HG02973 (cell line): ENCODE measurements at regions not wholly inside any gene's neighbourhood (a gene's known extent, or its start where the extent isn't known, plus 50 kb on each side); places are given as distances from the start of the nearest gene placed in this dataset.
"Not testable (repeated sequence)": the region's sequence is repeated elsewhere in the genome, so short reads cannot be mapped to it uniquely, and the experiment has no call there.

Experiments used
- ATAC-seq: cut with Tn5 transposase; IDR thresholded peaks from one replicate; pipeline ENCODE4 v1.9.1; 2021; ENCODE audit warnings: moderate library complexity; ENCODE audit not compliant: unreplicated experiment

DNA sequence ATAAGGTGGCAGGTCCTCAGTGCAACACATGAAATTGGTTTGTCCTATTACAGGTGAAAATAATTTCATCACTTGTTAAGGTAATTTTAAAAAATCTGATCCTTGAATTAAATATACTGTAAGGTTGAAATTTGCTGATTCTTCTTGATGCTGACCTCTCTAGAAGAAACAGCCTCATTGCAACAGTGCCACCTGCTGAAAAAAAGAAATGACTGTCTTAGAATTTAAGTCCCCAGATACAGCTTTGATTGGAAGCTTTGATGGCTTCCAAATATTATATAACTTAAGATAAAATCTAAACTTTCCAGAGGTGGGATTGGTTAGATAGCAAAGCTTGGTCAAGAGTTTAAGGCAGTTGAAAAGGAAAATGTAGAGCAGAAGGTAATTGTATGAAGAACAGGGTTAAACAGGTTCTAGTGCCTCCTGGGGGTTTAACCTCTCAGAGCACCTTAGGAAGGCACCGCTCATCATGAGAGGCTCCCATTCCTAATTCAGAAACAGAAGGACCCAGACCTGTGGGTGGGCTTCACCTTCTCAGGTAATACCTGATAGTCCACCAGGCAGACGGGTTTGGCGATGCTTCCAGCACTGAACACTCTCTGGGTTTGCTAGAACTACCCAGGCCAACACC, 401.0 kb downstream of the PAX1 start:
- ATAC-seq, result no peak

DNA sequence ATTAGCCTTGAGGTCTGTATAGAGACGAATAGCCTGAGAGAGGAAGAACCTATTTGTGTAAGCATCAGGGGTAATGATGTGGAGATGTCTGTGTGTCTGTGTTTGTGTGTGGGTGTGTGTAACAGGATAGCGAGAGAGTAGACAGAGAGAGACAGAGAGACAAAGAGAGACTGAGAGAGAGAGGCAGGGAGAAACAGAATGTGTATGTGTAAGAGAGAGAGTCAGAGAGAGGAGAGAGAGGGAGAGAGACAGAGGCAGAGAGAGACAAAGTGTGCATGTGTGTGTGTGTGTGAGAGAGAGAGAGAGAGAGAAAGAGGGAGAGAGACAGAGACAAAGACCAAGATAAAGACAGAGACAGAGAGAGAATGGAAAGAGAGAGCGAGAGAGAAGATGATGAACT, 396.1 kb downstream of the PAX1 start:
- ATAC-seq, result no peak

DNA sequence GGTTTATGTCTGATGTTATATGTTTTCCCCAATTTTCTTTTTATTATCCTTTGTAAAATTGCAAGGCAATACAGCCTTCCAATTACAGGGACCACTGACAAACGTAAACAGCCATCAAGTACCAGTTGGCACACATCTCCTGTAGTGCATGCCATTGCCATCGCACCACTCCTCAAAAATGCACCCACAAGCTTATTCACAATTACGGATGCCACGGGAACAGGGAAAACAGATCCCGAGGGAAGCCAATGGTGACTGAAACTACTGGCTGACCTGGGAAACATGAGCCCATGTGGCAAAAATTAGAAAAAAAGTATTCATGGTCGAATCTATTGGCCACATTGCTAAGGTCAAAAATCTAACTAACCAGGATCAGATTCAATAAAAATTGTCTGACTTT, 395.2 kb downstream of the PAX1 start:
- ATAC-seq, result no peak

DNA sequence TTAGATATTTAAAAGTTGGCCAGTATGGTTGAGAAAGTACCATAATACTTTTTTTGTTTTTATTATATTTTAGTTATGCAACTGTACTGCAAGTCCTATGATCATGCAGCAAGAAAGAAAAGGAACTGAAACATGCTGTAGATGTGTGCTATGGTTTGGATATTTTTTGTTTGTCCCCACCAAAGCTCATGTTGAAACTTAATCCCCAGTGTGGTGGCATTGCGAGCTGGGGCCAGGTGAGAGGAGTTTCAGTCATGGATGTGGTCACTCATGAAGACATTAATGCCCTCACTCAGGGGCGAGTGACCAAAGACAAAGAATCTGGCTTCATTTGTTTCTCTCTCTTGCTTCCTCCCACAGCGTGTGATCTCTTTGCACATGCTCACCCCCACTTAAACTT, 393.9 kb downstream of the PAX1 start:
- ATAC-seq, result no peak

DNA sequence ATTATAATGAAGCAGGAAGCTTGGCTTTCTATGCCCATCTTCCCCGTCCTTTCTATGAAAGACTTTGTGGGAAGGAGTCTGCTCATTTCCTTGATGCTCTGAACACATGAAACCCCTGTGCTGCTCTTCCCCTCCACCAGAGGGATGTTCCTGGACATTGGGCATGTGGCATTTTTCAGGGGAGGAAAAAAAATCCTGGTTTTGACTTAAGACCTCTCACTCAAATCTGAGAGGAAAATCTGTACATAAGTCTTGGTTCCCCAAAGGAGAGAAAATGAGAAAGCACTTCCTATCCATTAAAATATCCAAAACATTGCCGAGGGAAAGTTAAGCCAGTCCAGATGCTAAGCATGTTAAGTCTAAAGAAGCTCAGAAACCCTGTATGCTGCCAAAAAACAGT, 393.0 kb downstream of the PAX1 start:
- ATAC-seq, result no peak

DNA sequence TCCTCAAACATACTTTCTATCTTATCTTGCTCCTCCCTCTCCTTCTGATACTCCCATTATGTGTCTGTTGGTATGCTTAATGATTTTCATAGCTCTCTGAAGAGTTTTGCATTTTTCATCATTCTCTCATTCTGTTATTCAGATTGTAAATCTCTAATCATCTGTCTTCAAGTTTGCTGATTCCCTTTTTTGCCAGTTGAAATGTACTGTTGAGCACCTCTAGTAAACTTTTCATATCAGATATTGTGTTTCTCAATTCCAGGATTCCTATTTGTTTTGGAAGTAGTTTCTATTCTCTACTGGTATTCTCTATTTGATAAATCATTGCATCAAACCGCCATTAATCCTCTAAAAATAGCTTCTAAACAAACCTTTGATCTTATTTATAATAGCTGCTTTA, 387.7 kb downstream of the PAX1 start:
- no peak for ATAC-seq

DNA sequence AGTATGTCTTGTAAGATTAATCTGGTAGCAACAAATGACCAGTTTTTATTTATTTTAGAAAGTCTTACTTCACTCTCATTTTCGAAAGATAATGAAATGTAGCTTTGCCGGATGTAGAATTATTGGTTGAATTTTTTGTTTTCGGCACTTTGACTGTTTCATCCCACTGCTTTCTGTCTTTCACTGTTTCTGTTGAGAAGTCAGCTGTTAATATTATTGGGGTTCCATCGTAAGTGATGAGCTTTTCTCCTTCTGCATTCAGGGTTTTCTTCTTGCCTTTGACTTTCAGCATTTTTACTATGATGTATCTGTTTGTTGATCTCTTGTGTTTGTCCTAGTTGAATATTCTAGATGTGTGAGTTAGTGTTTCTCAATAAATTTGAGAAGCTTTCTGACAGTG, 383.4 kb downstream of the PAX1 start:
- ATAC-seq, result no peak

DNA sequence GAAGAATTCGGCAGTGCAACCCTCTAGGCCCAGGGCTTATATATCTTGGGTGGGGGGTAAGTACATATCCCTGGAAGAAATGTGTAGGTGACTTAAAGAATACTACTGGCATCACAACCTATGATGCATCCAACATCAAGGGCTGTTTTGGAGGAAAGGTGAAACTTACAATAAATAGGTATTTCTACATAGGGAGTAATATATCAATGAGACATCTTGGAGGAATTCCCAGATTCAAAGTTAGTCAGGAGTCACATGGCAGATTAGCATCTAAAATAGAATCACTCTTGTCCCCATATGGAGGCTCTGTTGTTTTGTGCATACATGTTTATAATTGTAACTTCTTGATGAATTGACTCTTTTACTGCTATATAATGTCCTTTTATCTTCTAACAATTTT, 375.5 kb downstream of the PAX1 start:
- no peak for ATAC-seq

DNA sequence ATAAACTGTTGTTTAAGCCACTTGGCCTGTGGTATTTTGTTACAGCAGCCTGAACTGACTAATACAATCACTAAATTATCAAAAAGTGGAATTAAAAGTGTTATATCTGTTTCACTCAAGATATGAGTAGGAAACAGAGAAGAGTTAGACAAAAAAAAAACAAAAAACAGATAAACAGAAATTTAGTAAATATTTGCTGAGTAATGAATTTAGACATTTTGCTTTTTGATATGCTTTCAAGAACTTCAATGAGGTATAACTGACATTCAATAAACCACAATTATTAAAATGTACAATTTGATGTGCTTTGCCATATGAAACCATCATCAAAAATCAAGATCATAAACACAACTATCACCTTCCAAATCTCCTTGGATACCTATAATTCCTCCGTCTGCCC, 369.2 kb downstream of the PAX1 start:
- no peak for ATAC-seq

DNA sequence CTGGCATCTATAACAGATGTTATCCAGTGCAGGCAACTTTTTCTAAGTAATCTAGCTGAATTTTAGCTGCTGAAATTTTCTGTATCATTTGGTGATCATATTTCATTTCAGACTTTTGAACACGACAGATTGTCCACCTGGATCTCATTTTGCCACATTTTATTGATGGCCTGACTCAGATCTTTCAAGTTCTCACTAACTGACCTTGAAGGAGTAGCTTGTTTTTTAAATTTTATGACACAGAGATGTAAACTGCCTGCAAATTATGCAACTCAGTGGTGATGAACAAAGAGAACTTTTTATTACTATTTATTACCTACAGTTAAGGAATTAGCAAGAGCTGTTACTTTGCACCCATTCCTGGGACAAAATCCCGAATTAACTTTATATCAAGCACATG, 366.4 kb downstream of the PAX1 start:
- no peak for ATAC-seq

DNA sequence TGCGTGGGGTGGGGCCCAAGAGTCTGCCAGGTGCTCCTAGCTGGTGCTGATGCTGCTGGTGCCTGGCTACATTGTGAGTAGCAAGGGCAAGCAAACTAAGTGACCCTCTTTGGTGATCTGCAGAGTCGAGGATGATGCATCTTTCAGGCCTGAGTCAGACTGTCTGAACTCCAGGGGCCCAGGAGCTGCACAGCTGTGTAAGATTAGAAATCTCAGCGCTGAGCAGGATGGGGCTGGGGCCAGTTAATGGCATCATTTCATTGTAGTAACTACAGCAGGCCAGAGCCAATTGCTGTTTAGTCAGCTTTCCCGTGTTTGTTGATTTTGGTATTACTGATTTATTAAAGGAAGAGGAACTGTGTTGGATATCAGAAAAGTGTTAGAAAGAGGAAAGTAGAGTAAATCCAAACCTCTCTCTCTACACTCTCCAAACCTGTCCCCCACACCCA, 365.2 kb downstream of the PAX1 start:
- ATAC-seq, result no peak

DNA sequence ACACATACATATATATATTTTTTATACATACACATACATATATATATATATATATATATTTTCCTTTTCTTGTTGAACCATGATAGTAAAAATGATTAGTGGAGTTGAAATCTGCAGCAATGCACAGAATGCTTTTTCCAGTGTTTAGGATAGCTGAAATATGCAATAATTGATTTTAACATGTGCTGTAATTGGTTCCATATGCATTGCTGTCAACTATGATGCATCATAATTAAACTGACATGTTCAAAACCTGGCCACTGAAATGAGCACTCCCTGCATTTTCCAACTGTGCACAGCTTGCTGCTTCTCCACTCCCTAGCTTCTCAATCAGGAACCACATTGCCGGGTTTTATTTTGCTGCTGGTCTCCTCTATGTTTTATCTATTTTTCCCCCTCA, 358.3 kb downstream of the PAX1 start:
- ATAC-seq, result no peak

DNA sequence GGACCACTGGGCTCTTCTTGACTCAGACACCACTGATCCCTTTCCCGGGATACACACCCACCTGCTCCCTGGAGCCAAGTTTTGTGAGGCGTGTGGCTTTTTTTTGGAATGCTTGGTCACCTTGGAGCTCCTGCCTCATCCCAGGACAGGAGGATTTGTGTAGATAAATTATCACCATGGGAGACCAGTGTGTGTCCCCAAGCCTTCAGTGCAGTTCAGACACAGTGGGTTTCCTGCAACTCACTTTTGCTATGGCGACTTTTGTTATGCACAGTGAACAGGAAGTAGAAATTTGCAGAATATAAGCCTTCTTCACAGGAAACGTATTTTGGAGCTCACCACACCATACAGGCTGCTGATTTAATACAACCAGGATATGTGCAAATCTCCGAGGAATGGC, 357.4 kb downstream of the PAX1 start:
- no peak for ATAC-seq

DNA sequence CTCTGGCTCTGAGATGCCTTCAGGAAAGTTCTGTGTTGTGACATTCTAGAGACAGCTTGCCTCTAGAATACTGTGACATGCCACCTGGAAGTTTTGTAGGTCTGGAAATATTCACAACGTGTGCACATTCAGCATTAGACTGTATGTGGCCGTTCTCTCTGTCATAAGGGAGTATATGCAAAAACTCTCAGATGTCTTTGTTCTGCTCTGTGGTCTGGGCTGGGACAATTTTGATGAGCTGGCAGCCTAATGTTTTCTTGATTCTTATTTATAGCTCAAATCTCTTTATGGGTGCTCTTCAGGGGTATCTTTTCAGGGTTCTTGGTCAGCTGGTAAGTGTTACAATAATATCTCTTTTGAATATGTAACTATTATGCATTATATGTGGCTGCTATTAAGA, 355.1 kb downstream of the PAX1 start:
- ATAC-seq, result no peak

DNA sequence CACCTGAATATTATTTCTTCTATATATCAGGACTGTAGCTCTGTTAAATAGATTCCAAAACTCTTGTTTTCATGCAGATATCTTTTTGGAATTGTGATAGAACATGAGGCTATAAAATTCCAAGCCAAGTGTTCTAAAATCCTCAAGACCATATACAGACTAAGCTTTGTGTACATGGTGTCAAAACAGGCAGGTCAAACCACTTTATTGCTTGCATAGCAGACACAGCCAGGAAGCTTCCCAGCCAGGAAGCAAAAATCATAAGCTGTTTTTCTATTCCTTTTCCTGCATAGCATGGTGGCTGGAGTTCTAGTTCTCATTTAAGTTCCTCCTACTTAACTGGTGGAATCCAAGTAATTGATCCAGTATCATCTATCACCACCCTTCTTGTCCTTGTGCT, 353.3 kb downstream of the PAX1 start:
- no peak for ATAC-seq

DNA sequence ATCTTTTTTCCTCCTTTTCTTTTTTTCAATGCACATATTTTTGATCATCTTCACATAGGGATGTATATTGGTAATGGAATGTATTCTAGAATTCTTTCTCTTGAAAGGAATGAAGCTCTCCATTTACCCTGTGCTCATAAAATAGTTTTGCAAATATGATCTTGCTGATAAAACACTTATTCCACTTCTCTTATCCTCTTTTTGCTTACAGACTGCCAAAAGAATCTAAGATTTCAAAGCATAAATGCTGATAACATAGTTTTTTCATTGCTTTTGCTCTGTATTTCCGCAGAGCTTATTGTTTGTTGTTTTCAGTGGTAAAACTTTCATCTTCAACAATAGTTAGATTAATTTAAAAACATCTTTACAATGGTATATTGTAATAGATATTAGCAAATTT, 350.5 kb downstream of the PAX1 start:
- no peak for ATAC-seq

DNA sequence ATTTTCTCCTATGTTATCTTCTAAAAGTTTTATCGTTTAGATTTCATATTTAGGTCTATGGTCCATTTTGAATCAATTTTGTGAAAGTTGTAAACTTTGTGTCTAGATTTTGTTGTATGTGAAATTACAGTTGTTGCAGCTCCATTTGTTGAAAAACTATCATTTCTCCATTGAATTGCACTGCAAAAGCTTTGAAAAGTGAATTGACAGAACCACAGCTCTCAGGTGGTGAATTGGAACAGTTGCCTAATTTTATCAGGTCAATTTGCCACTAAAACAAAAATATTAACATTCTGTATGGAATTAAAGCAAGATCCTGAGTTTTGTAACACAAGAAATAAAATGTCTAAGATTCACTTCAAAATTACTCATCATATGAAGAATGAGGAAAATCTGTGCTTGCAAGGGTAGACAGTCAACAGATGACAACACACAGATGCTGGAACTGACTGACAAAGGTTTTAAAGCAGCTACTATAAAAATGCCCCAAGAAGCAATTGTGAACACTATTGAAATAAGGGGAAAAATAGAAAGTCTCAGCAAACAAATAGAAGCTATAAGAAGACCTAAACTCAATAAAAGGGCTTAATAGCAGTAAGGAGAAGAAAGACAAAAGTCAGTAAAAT, 346.7 kb downstream of the PAX1 start:
- ATAC-seq, result no peak

DNA sequence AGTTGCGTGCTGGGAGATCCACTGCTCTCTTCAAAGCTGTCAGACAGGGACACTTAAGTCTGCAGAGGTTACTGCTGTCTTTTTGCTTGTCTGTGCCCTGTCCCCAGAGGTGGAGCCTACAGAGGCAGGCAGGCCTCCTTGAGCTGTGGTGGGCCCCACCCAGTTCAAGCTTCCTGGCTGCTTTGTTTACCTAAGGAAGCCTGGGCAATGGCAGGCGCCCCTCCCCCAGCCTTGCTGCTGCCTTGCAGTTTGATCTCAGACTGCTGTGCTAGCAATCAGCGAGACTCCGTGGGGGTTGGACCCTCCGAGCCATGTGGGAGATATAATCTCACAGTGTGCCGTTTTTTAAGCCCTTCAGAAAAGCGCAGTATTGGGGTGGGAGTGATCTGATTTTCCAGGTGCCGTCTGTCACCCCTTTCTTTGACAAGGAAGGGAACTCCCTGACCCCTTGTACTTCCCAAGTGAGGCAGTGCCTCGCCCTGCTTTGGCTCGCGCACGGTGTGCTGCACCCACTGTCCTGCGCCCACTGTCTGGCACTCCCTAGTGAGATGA, 340.6 kb downstream of the PAX1 start:
- ATAC-seq, result not testable (repeated sequence)

DNA sequence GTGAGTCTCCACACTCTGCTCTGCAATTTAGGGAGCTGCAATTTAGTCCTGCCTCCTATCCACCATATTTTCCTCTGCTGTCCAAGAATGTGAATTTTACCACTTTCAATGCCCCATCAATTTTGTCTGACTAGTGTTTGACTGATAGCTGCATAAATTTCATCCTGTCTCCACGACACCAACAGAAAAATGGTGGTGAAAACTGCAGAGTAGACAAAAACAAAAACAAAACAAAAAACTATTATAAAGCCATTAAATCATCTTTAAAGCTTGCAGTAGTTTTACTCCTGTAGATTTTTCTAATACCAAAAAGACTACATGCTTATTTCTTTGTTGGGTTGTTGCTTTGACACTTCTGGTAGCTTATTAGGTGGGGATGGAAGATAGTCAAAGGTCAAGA, 322.0 kb downstream of the PAX1 start:
- ATAC-seq, result no peak

DNA sequence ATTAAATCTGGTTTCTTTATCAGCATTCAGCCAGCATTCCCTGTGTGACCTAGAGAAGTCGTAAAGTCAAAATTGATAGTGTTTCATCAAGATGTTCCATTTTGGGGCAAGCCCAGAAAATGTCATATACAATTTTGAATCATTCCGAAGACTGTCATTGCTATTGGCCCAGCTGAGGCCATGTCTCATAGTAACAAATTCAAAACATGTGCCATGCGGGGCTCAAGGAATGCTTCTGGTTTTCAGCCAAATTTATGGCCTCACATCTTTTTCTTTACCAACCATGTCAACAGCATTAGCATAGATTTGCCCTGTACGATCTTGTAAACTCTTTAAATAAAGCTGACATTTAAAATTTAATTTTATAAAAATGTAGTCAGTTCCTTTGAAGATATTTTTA, 314.7 kb downstream of the PAX1 start:
- no peak for ATAC-seq

DNA sequence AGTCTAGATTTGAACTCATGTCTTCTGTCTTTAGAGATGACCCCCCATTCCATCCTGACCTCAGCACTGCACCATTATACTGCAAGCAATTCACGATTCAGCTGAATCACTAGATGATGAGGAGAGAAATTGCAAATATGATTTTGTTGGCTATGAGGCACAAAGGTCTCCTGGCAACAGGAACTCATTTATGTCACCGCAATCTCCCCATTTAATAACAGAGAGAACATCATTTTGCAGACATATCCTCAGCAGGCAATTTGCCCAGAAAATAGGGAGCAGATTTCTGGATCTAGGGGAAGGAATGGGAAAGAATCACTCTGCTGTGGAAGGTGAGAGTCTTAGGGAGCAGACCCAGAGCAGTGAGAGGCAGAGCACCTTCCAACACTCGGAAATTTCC, 303.0 kb downstream of the PAX1 start:
- ATAC-seq, result no peak

DNA sequence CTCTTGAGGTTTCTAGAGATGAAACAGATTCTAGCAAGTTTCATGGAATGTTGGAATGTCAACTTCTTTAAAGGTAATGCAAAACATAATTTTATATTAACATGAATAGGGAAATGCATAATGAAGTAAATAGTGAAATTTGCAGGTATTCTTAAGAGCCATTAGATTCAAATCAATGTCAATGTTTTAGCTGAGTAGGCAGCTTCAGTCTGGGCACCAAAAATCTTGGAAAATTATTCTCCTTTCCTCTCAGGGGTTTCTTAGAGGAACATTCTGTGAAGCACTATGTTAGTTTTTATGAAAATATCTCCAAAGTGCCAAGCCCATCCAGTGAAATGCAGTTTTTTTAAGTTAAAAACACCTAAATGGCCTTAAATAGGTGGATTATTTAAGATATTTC, 300.8 kb downstream of the PAX1 start:
- ATAC-seq, result no peak

DNA sequence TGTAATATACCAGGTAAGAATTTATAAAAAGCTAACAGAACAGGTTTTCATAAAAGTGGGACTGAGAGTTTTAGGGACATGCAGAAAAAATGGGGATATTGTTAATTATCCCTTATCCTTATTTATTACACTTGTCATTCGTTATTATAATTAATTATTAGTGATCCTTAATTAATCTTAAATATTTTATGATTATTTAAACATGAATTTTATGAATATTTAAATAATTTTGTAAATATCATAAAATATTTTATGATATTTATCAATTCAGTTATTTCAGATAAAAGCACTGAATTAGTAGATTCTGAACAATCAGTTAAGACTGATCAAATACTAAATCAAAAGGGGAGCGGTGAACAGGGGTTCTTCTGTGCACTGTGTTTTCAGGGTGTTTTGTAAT, 300.1 kb downstream of the PAX1 start:
- no peak for ATAC-seq
